AML-193 (cell line): ENCODE measurements at regions not wholly inside any gene's neighbourhood (a gene's known extent, or its start where the extent isn't known, plus 50 kb on each side); places are given as distances from the start of the nearest gene placed in this dataset.

ENCODE experiments used
- DNase-seq, 2 experiments: peaks; one replicate each; lab custom pipeline; 2025; lab: John Stamatoyannopoulos, UW

- DNase-seq, result no peak
Observed at GRCh38 chr7:80981405-80981804, 62.6 kb upstream of the SEMA3C start.

GRCh38 chr7:80977751-80978150 lies 58.9 kb upstream of the SEMA3C start:
- DNase-seq, result no peak

- DNase-seq, result no peak
Observed at GRCh38 chr7:80974396-80975358, 55.8 kb upstream of the SEMA3C start.

GRCh38 chr7:80971225-80971624 lies 52.4 kb upstream of the SEMA3C start:
- DNase-seq, result no peak
